Stimulated activated naive CD8-positive, alpha-beta T cell treated with anti-CD3 and anti-CD28 coated beads, Interleukin-15, Interleukin-2, amounts not matched to agents 100 ng/mL and 50 ng/mL, for 24 hours (primary cell): ENCODE measurements at regions not wholly inside any gene's neighbourhood (a gene's known extent, or its start where the extent isn't known, plus 50 kb on each side); places are given as distances from the start of the nearest gene placed in this dataset.

ENCODE experiments used
- H3K27ac Mint-ChIP-seq: one replicate; pipeline ENCODE4 v1.8.0; 2021; ENCODE audit warnings: mild to moderate bottlenecking, mixed read lengths
- H3K27me3 Mint-ChIP-seq: one replicate; pipeline ENCODE4 v1.8.0; 2021; ENCODE audit warnings: mixed read lengths
- H3K36me3 Mint-ChIP-seq: one replicate; pipeline ENCODE4 v1.8.0; 2021; ENCODE audit warnings: low read depth, mixed read lengths
- H3K4me1 Mint-ChIP-seq: one replicate; pipeline ENCODE4 v1.8.0; 2021; ENCODE audit warnings: low read depth, mixed read lengths
- H3K4me3 Mint-ChIP-seq: one replicate; pipeline ENCODE4 v1.8.0; 2021; ENCODE audit warnings: mild to moderate bottlenecking, mixed read lengths
- H3K9me3 Mint-ChIP-seq: one replicate; pipeline ENCODE4 v1.8.0; 2021; ENCODE audit warnings: mixed read lengths

GRCh38 chr4:28313729-28314713 is 1453.4 kb downstream of the STIM2 start:
- H3K27me3 Mint-ChIP-seq: no peaks in the 10 kb centered on the region
- no peak overlapping the region for H3K4me3 Mint-ChIP-seq
- H3K4me1 Mint-ChIP-seq: no peaks in the 10 kb centered on the region
- H3K36me3 Mint-ChIP-seq: no peaks in the 10 kb centered on the region
- H3K27ac Mint-ChIP-seq: no peak overlapping the region
- H3K9me3 Mint-ChIP-seq: peaks cover 4% of the 10 kb centered on the region

DNA sequence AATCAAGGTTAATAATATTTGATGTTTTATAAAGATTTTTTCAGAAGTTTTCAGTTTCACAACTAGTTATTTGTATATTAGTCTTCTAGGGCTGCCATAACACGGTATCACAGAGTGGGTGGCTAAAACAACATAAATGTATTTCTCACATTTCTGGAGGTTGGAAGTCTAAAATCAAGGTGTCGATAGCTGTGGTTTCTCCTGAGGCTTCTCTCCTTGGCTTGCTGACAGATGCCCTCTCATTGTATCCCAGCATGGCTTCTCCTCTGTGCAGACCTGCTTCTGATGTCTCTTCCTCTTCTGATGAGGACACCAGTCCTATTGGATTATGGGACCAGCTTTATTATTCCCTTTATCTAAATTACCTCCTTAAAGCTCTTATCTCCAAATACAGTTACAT is 1456.6 kb downstream of the STIM2 start:
- Mint-ChIP-seq H3K36me3 (no peaks in the 10 kb centered on the region), H3K27me3 (no peaks in the 10 kb centered on the region)

DNA sequence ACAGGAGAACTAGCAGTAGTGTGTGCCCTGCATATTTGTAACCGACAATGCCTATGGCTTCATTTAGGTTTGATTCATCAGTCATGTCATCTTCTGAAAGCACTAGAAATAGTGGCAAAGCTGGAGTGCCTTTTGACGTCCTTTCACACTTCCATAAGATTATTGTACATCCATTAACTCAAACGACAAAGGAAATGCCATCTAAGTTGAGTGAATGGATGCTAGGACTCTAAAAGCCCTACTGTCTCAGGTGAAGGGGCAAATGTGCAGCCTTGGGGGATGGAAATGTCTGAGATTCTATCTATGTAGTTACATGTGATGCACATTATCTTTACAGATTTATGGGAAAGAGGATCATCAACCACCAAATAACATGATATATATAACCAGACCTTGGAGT is 1473.6 kb downstream of the STIM2 start:
- no peaks in the 10 kb centered on the region for H3K4me1 Mint-ChIP-seq
- H3K27ac Mint-ChIP-seq: no peak overlapping the region
- H3K4me3 Mint-ChIP-seq: no peak overlapping the region
- no peaks in the 10 kb centered on the region for H3K9me3 Mint-ChIP-seq
- H3K36me3 Mint-ChIP-seq: no peaks in the 10 kb centered on the region
- H3K27me3 Mint-ChIP-seq: no peaks in the 10 kb centered on the region

More for the DNA sequence above, 1456.6 kb downstream of the STIM2 start:
- Mint-ChIP-seq H3K9me3 (no peaks in the 10 kb centered on the region), H3K4me3 (no peak overlapping the region), H3K4me1 (no peaks in the 10 kb centered on the region), H3K27ac (no peak overlapping the region)

GRCh38 chr4:28341784-28342183 is 1481.1 kb downstream of the STIM2 start:
- Mint-ChIP-seq H3K27me3 (no peaks in the 10 kb centered on the region), H3K36me3 (no peaks in the 10 kb centered on the region), H3K9me3 (peaks cover 24% of the 10 kb centered on the region), H3K27ac (no peak overlapping the region), H3K4me3 (no peak overlapping the region), H3K4me1 (no peaks in the 10 kb centered on the region)

DNA sequence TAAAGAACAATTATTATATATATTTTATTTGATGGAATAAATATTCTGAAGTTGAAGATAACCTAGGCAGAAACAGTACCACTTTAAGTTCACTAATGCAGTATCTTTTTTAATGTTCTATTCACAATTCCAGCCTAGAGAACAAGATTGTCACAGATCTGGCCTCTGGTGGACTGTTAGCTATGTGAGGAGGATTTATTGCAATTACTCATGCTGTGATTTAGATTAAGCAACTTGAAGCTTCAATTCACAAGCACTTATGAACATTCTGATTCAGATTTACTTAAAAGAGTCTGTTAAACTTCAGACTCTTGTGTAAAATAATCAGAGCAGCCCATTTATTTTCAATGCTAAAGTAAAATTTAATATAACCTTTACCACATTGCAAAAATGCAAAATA is 1489.8 kb downstream of the STIM2 start:
- Mint-ChIP-seq H3K4me3 (no peak overlapping the region), H3K4me1 (no peaks in the 10 kb centered on the region), H3K27ac (no peak overlapping the region), H3K9me3 (peaks cover 7% of the 10 kb centered on the region), H3K36me3 (no peaks in the 10 kb centered on the region), H3K27me3 (no peaks in the 10 kb centered on the region)

GRCh38 chr4:28351102-28351501 is 1490.5 kb downstream of the STIM2 start:
- Mint-ChIP-seq H3K9me3 (peaks cover 7% of the 10 kb centered on the region), H3K4me1 (no peaks in the 10 kb centered on the region), H3K36me3 (no peaks in the 10 kb centered on the region), H3K4me3 (no peak overlapping the region), H3K27me3 (no peaks in the 10 kb centered on the region), H3K27ac (no peak overlapping the region)

DNA sequence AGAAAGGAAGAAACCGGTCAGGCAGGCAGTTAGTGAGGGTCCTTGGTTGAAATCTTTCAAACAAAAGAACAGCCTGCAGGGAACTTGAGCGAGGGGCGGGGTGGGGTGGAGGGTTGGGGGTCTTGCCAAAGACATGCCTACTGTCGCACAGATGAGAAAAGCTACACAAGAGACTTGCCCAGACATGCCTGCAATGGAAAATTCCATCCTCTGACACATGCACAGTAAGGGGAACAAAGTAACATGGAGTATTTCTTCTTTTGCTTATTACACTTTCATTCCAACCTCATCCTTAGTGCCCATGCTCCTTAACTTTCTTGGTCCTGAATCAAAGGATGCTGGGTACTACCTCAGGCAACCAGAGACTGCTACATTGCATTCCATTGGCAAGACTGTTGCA is 1491.2 kb downstream of the STIM2 start:
- no peaks in the 10 kb centered on the region for H3K36me3 Mint-ChIP-seq
- no peaks in the 10 kb centered on the region for H3K4me1 Mint-ChIP-seq
- no peak overlapping the region for H3K27ac Mint-ChIP-seq
- H3K9me3 Mint-ChIP-seq: peaks cover 8% of the 10 kb centered on the region
- H3K4me3 Mint-ChIP-seq: no peak overlapping the region
- H3K27me3 Mint-ChIP-seq: no peaks in the 10 kb centered on the region

DNA sequence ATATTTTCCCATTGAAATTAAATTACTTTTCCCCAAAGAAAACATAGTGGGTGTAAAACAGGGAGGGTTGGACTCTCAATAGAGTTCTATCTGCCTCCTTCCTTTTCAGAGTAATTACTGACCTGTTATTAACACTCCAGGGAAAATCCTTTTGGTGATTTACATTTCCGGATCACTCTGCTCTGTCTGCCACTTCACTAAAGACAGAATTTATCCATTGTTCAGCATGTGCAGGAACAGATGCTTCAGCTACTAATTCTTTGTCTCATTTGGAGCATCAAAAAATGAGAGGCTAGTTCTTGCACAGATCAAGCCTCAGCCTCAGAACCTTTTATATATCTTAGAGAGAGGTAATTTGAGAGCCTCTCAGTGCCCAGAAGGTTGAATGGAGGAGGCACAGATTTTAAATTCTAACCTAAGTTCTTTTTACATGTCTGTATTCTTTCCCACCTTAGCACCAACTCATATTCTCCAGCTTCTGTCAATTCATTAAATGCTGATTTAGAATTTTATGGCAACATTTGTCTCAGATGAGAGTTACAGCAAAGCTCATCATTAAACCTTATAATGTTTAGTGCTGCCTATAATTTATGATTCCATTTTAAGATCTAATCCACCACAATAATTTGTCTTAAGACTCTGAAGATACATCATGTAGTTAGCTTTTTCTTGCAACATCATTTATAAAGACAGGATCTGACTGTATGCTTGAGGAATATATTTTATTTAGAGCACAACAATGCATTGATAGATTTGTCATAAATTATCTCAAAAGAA is 1494.4 kb downstream of the STIM2 start:
- no peak overlapping the region for H3K4me3 Mint-ChIP-seq
- H3K9me3 Mint-ChIP-seq: peaks cover 11% of the 10 kb centered on the region
- no peak overlapping the region for H3K27ac Mint-ChIP-seq
- H3K36me3 Mint-ChIP-seq: no peaks in the 10 kb centered on the region
- H3K4me1 Mint-ChIP-seq: no peaks in the 10 kb centered on the region
- no peaks in the 10 kb centered on the region for H3K27me3 Mint-ChIP-seq

- H3K27ac Mint-ChIP-seq: no peak overlapping the region
Measured at GRCh38 chr4:28357990-28358389, 1497.3 kb downstream of the STIM2 start.

DNA sequence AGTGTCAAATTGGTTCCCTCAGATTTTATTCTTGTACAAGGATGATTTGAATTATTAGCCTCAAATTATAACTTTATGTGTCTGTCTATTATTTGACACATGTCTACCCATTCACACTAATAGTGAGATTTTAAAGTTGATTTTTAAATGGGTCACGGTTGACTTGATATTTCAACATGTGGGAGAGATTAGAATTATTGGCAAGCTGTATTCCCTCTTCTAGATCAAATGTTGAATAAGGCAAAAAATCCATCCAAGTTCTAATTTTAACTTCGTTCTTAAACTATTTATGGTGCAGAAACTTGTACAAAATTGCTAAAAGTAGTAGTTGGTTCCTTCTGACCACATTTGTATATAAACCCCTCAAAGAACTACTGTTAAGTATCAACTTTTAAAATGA is 1498.0 kb downstream of the STIM2 start:
- H3K36me3 Mint-ChIP-seq: no peaks in the 10 kb centered on the region
- H3K27me3 Mint-ChIP-seq: no peaks in the 10 kb centered on the region
- H3K4me3 Mint-ChIP-seq: no peak overlapping the region
- no peak overlapping the region for H3K27ac Mint-ChIP-seq
- H3K4me1 Mint-ChIP-seq: no peaks in the 10 kb centered on the region
- peaks cover 18% of the 10 kb centered on the region for H3K9me3 Mint-ChIP-seq

More at GRCh38 chr4:28357990-28358389, 1497.3 kb downstream of the STIM2 start:
- Mint-ChIP-seq H3K27me3 (no peaks in the 10 kb centered on the region), H3K36me3 (no peaks in the 10 kb centered on the region), H3K4me1 (no peaks in the 10 kb centered on the region), H3K9me3 (peaks cover 16% of the 10 kb centered on the region), H3K4me3 (no peak overlapping the region)

GRCh38 chr4:28360681-28361080 is 1500.0 kb downstream of the STIM2 start:
- Mint-ChIP-seq H3K27me3 (no peaks in the 10 kb centered on the region), H3K9me3 (peaks cover 18% of the 10 kb centered on the region), H3K36me3 (no peaks in the 10 kb centered on the region), H3K27ac (no peak overlapping the region), H3K4me3 (no peak overlapping the region), H3K4me1 (no peaks in the 10 kb centered on the region)

DNA sequence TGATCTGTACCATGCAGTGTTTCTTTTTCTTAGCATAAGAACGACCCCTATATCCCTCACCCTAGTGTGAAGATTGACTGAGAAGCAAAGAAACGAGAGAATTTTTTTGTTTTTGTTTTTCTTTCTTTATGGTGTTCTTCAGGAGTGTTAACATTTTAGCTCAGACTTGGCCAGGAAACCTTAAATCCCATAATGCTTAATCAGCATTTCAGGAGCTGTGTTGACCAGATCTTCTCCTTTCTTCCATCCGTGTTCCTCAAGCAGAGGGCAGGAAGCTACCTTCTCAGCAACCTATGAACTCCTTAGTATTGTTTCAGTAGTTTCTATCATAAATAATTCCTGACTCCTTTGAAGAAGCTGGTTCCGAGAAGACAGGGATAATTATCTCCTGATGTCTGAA is 1501.5 kb downstream of the STIM2 start:
- no peak overlapping the region for H3K4me3 Mint-ChIP-seq
- no peak overlapping the region for H3K27ac Mint-ChIP-seq
- H3K36me3 Mint-ChIP-seq: no peaks in the 10 kb centered on the region
- no peaks in the 10 kb centered on the region for H3K27me3 Mint-ChIP-seq
- peaks cover 13% of the 10 kb centered on the region for H3K9me3 Mint-ChIP-seq
- H3K4me1 Mint-ChIP-seq: no peaks in the 10 kb centered on the region

DNA sequence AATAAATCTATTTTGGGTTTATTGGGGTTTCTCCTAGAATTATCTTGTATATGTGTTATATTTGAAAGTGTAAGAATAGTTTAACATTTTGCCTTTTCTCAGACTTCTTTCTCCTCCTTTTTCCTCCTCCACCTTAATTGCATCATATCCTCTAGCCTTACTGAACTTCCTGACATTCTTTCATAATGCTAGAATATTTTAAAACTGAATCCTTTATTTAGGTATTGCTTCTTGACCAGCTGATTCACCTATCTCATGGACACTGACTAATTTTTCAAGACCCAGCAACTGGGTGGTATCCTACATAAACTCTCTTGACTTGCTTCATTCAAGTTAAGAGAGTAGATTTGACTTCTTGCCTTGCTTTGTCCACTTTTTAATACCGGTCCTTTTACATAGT is 1508.9 kb downstream of the STIM2 start:
- H3K27ac Mint-ChIP-seq: no peak overlapping the region
- H3K9me3 Mint-ChIP-seq: peaks cover 13% of the 10 kb centered on the region
- no peak overlapping the region for H3K4me3 Mint-ChIP-seq
- H3K27me3 Mint-ChIP-seq: no peaks in the 10 kb centered on the region
- H3K4me1 Mint-ChIP-seq: no peaks in the 10 kb centered on the region
- no peaks in the 10 kb centered on the region for H3K36me3 Mint-ChIP-seq

GRCh38 chr4:28373191-28373590 is 1512.5 kb downstream of the STIM2 start:
- Mint-ChIP-seq H3K4me1 (no peaks in the 10 kb centered on the region), H3K36me3 (no peaks in the 10 kb centered on the region), H3K4me3 (no peak overlapping the region), H3K9me3 (peaks cover 15% of the 10 kb centered on the region), H3K27me3 (no peaks in the 10 kb centered on the region), H3K27ac (no peak overlapping the region)

DNA sequence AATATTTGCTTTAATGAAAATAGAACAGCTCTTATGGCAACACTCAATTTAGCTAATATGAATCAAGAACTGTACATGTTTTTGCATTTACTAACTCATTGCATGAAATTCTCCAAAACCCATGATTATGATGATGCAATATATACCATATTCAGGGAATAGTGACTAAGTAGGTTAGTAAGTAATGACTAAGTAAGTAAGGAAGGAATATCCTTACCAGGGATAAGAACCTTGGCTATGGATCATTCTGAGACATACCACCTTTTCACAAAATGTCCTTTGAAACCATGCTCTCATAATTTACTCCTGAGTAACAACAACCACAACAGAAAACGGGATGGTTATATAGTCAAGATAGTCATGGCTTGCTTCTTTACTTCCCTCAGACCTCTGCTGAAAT is 1513.0 kb downstream of the STIM2 start:
- Mint-ChIP-seq H3K4me3 (no peak overlapping the region), H3K27me3 (no peaks in the 10 kb centered on the region), H3K4me1 (no peaks in the 10 kb centered on the region), H3K9me3 (peaks cover 15% of the 10 kb centered on the region), H3K27ac (no peak overlapping the region), H3K36me3 (no peaks in the 10 kb centered on the region)
